Trophoblast cell (in vitro differentiated cells and primary cell): ENCODE measurements at regions not wholly inside any gene's neighbourhood (a gene's known extent, or its start where the extent isn't known, plus 50 kb on each side); places are given as distances from the start of the nearest gene placed in this dataset.

ENCODE experiments used
- DNase-seq, 2 donors: peaks; one replicate each; pipeline ENCODE4 v3.0.0-alpha.2; 2016
- H2AFZ ChIP-seq: 2 replicates; pipeline ENCODE4 v1.6.1; 2013; ENCODE audit warnings: low read length, moderate library complexity, mild to moderate bottlenecking; ENCODE audit not compliant: insufficient read depth, poor library complexity
- H2AK5ac ChIP-seq: 2 replicates; pipeline ENCODE4 v1.6.1; 2013; ENCODE audit warnings: mild to moderate bottlenecking, low read length
- H2BK120ac ChIP-seq: 2 replicates; pipeline ENCODE4 v1.6.1; 2013; ENCODE audit warnings: low read length, mild to moderate bottlenecking, moderate library complexity; ENCODE audit not compliant: insufficient read depth, poor library complexity
- H2BK12ac ChIP-seq: 2 replicates; pipeline ENCODE4 v1.6.1; 2013; ENCODE audit warnings: mild to moderate bottlenecking, low read length, moderate library complexity
- H2BK5ac ChIP-seq: 2 replicates; pipeline ENCODE4 v1.6.1; 2013; ENCODE audit warnings: low read length, low read depth, moderate library complexity, mild to moderate bottlenecking; ENCODE audit not compliant: poor library complexity
- H3K14ac ChIP-seq: 2 replicates; pipeline ENCODE4 v1.6.1; 2013; ENCODE audit warnings: mild to moderate bottlenecking, low read length
- H3K18ac ChIP-seq: 2 replicates; pipeline ENCODE4 v1.6.1; 2013; ENCODE audit warnings: mild to moderate bottlenecking, low read length
- H3K23ac ChIP-seq: 2 replicates; pipeline ENCODE4 v1.6.1; 2013; ENCODE audit warnings: low read length
- H3K27ac ChIP-seq: 2 replicates; pipeline ENCODE4 v1.5.1; 2013; ENCODE audit warnings: low read depth, mild to moderate bottlenecking, inconsistent platforms, low read length, moderate library complexity
- H3K27me3 ChIP-seq: 2 replicates; pipeline ENCODE4 v1.6.1; 2013; ENCODE audit warnings: inconsistent platforms, mild to moderate bottlenecking, low read length, moderate library complexity; ENCODE audit not compliant: insufficient read depth
- H3K36me3 ChIP-seq, 2 experiments: 1 replicate in 1 of 2; 2 replicates in 1 of 2; pipeline ENCODE4 v1.6.1; 2013; ENCODE audit warnings: low read length in 2 of 2, mild to moderate bottlenecking in 2 of 2, moderate library complexity in 1 of 2; ENCODE audit not compliant: insufficient read depth in 2 of 2, control insufficient read depth in 1 of 2
- H3K4ac ChIP-seq: 2 replicates; pipeline ENCODE4 v1.6.1; 2013; ENCODE audit warnings: low read depth, mild to moderate bottlenecking, low read length, moderate library complexity
- H3K4me1 ChIP-seq, 2 experiments: 1 replicate in 1 of 2; 2 replicates in 1 of 2; pipeline ENCODE4 v1.6.1; 2013; ENCODE audit warnings: low read length in 2 of 2, mild to moderate bottlenecking in 2 of 2, moderate library complexity in 1 of 2; ENCODE audit not compliant: insufficient read depth in 2 of 2, control insufficient read depth in 1 of 2
- H3K4me2 ChIP-seq: 2 replicates; pipeline ENCODE4 v1.6.1; 2013; ENCODE audit warnings: inconsistent platforms, mild to moderate bottlenecking, low read length, moderate library complexity
- H3K4me3 ChIP-seq: 2 replicates; pipeline ENCODE4 v1.5.1; 2013; ENCODE audit warnings: mild to moderate bottlenecking, low read depth, low read length, inconsistent platforms
- H3K79me1 ChIP-seq: one replicate; pipeline ENCODE4 v1.6.1; 2013; ENCODE audit warnings: low read length
- H3K79me2 ChIP-seq: 2 replicates; pipeline ENCODE4 v1.6.1; 2013; ENCODE audit warnings: low read length, mild to moderate bottlenecking; ENCODE audit not compliant: control insufficient read depth, insufficient read depth, poor library complexity
- H3K9ac ChIP-seq: 2 replicates; pipeline ENCODE4 v1.6.1; 2013; ENCODE audit warnings: mild to moderate bottlenecking, low read length
- H3K9me3 ChIP-seq: 2 replicates; pipeline ENCODE4 v1.6.1; 2013; ENCODE audit warnings: low read depth, mild to moderate bottlenecking, control low read depth, inconsistent platforms, low read length; ENCODE audit not compliant: insufficient read depth
- H4K12ac ChIP-seq: 2 replicates; pipeline ENCODE4 v1.6.1; 2013; ENCODE audit warnings: low read depth, mild to moderate bottlenecking, low read length, moderate library complexity
- H4K8ac ChIP-seq: 2 replicates; pipeline ENCODE4 v1.6.1; 2013; ENCODE audit warnings: low read depth, mild to moderate bottlenecking, low read length, moderate library complexity
- H4K91ac ChIP-seq: one replicate; pipeline ENCODE4 v1.6.1; 2013; ENCODE audit warnings: low read depth, mild to moderate bottlenecking, low read length, moderate library complexity
- WGBS: extraction: QIAGEN DNeasy Blood & Tissue Kit; methylation state at CpG from one replicate; pipeline ENCODE4 v1.1.7; 2013; ENCODE audit warnings: missing lambda C conversion rate; ENCODE audit not compliant: insufficient read length, insufficient coverage; ENCODE audit errors: extremely low coverage; 5-methylcytosine and 5-hydroxymethylcytosine counted together

- H4K91ac ChIP-seq = no peak overlapping the region
- no peaks in the 10 kb centered on the region for H3K9me3 ChIP-seq
- no peak overlapping the region for H2BK5ac ChIP-seq
- no peak overlapping the region for H2BK120ac ChIP-seq
- no peak overlapping the region for H2BK12ac ChIP-seq
- no peak overlapping the region for H3K18ac ChIP-seq
- H3K36me3 ChIP-seq = no peaks in the 10 kb centered on the region
- H3K14ac ChIP-seq = no peak overlapping the region
- H3K4me1 ChIP-seq = no peaks in the 10 kb centered on the region
- no peak overlapping the region for H2AK5ac ChIP-seq
- no peak overlapping the region for H3K4ac ChIP-seq
- no peaks in the 10 kb centered on the region for H3K27me3 ChIP-seq
- no peaks in the 10 kb centered on the region for H3K79me1 ChIP-seq
- H3K23ac ChIP-seq = no peak overlapping the region
- H4K8ac ChIP-seq = no peak overlapping the region
- no peak overlapping the region for H4K12ac ChIP-seq
- no peak overlapping the region for H2AFZ ChIP-seq
- H3K9ac ChIP-seq = no peak overlapping the region
- WGBS = no CpG with 5 or more reads among the region's 2 CpGs
- no peaks in the 10 kb centered on the region for H3K79me2 ChIP-seq
- H3K4me3 ChIP-seq = no peak overlapping the region
- DNase-seq = no peak
- no peak overlapping the region for H3K4me2 ChIP-seq
- H3K27ac ChIP-seq = no peak overlapping the region
Measured at GRCh38 chr10:111784946-111785465, 398.6 kb downstream of the GPAM start.

GRCh38 chr10:111785921-111786320, 397.6 kb downstream of the GPAM start:
- no peak overlapping the region for H2BK5ac ChIP-seq
- H4K91ac ChIP-seq = no peak overlapping the region
- no peak overlapping the region for H2BK120ac ChIP-seq
- H2AFZ ChIP-seq = no peak overlapping the region
- no peak overlapping the region for H3K4me3 ChIP-seq
- H3K27ac ChIP-seq = no peak overlapping the region
- no peaks in the 10 kb centered on the region for H3K4me1 ChIP-seq
- no peak overlapping the region for H2AK5ac ChIP-seq
- no peaks in the 10 kb centered on the region for H3K9me3 ChIP-seq
- no peak overlapping the region for H3K4me2 ChIP-seq
- H3K14ac ChIP-seq = no peak overlapping the region
- no peak overlapping the region for H3K23ac ChIP-seq
- no peak overlapping the region for H3K18ac ChIP-seq
- H3K27me3 ChIP-seq = no peaks in the 10 kb centered on the region
- no peaks in the 10 kb centered on the region for H3K36me3 ChIP-seq
- no peak overlapping the region for H3K4ac ChIP-seq
- H4K12ac ChIP-seq = no peak overlapping the region
- H2BK12ac ChIP-seq = no peak overlapping the region
- no peak for DNase-seq
- H3K79me1 ChIP-seq = no peaks in the 10 kb centered on the region
- WGBS = no CpG with 5 or more reads among the region's 1 CpG
- no peak overlapping the region for H4K8ac ChIP-seq
- H3K9ac ChIP-seq = no peak overlapping the region
- no peaks in the 10 kb centered on the region for H3K79me2 ChIP-seq

- no peak overlapping the region for H4K12ac ChIP-seq
- H2AK5ac ChIP-seq = no peak overlapping the region
- no peaks in the 10 kb centered on the region for H3K79me2 ChIP-seq
- no peaks in the 10 kb centered on the region for H3K4me1 ChIP-seq
- H3K4me3 ChIP-seq = no peak overlapping the region
- no peak overlapping the region for H2BK120ac ChIP-seq
- no peak overlapping the region for H3K14ac ChIP-seq
- H4K8ac ChIP-seq = no peak overlapping the region
- no peak overlapping the region for H3K4me2 ChIP-seq
- H3K9me3 ChIP-seq = no peaks in the 10 kb centered on the region
- no peak for DNase-seq
- H3K36me3 ChIP-seq = no peaks in the 10 kb centered on the region
- H3K9ac ChIP-seq = no peak overlapping the region
- no peak overlapping the region for H2BK5ac ChIP-seq
- H3K27ac ChIP-seq = no peak overlapping the region
- no peak overlapping the region for H3K23ac ChIP-seq
- H2AFZ ChIP-seq = no peak overlapping the region
- H3K18ac ChIP-seq = no peak overlapping the region
- H3K27me3 ChIP-seq = no peaks in the 10 kb centered on the region
- no peak overlapping the region for H3K4ac ChIP-seq
- H2BK12ac ChIP-seq = no peak overlapping the region
- H3K79me1 ChIP-seq = no peaks in the 10 kb centered on the region
- H4K91ac ChIP-seq = no peak overlapping the region
Measured at GRCh38 chr10:111789821-111790220, 393.7 kb downstream of the GPAM start.

GRCh38 chr10:111801841-111802240, 381.7 kb downstream of the GPAM start:
- H4K91ac ChIP-seq = no peak overlapping the region
- no peak for DNase-seq
- no peaks in the 10 kb centered on the region for H3K36me3 ChIP-seq
- no peak overlapping the region for H3K23ac ChIP-seq
- H3K9ac ChIP-seq = no peak overlapping the region
- H3K4ac ChIP-seq = no peak overlapping the region
- WGBS = no CpG with 5 or more reads among the region's 2 CpGs
- no peak overlapping the region for H2AFZ ChIP-seq
- no peaks in the 10 kb centered on the region for H3K79me2 ChIP-seq
- H2BK120ac ChIP-seq = no peak overlapping the region
- no peak overlapping the region for H3K18ac ChIP-seq
- no peak overlapping the region for H3K27ac ChIP-seq
- no peak overlapping the region for H2BK12ac ChIP-seq
- H4K8ac ChIP-seq = no peak overlapping the region
- no peaks in the 10 kb centered on the region for H3K4me1 ChIP-seq
- H4K12ac ChIP-seq = peak overlapping the region; percentile 62
- H2BK5ac ChIP-seq = no peak overlapping the region
- no peaks in the 10 kb centered on the region for H3K79me1 ChIP-seq
- H3K27me3 ChIP-seq = no peaks in the 10 kb centered on the region
- no peak overlapping the region for H3K4me3 ChIP-seq
- H3K9me3 ChIP-seq = no peaks in the 10 kb centered on the region
- H2AK5ac ChIP-seq = no peak overlapping the region
- H3K14ac ChIP-seq = no peak overlapping the region
- H3K4me2 ChIP-seq = no peak overlapping the region
